ENCODE measurements at regions not wholly inside any gene's neighbourhood (a gene's known extent, or its start where the extent isn't known, plus 50 kb on each side); places are given as distances from the start of the nearest gene placed in this dataset.

- H3K27ac ChIP-seq = no peak overlapping the region
- TF ChIP-seq CTCF (conservative IDR thresholded peaks at IDR 0.05) (no peak), ZFX (IDR thresholded peaks at IDR 0.05) (no peak)
Measured at GRCh38 chr4:64489628-64490027, 80.4 kb upstream of the TECRL start.

- no peak overlapping the region for H3K27ac ChIP-seq
- TF ChIP-seq ZFX (IDR thresholded peaks at IDR 0.05) = no peak
- no peak for TF ChIP-seq CTCF (conservative IDR thresholded peaks at IDR 0.05)
Measured at GRCh38 chr4:64479338-64479737, 70.1 kb upstream of the TECRL start.

- H3K27ac ChIP-seq = no peak overlapping the region
- no peak for TF ChIP-seq ZFX (IDR thresholded peaks at IDR 0.05)
- no peak for TF ChIP-seq CTCF (conservative IDR thresholded peaks at IDR 0.05)
Measured at GRCh38 chr4:64477127-64477526, 67.9 kb upstream of the TECRL start.

- no peak overlapping the region for H3K27ac ChIP-seq
- TF ChIP-seq CTCF (conservative IDR thresholded peaks at IDR 0.05) = no peak
- no peak for TF ChIP-seq ZFX (IDR thresholded peaks at IDR 0.05)
Measured at GRCh38 chr4:64465263-64465662, 56.0 kb upstream of the TECRL start.

- H3K27ac ChIP-seq = no peak overlapping the region
- TF ChIP-seq CTCF (conservative IDR thresholded peaks at IDR 0.05) (no peak), ZFX (IDR thresholded peaks at IDR 0.05) (no peak)
Measured at GRCh38 chr4:64464581-64464980, 55.3 kb upstream of the TECRL start.
